CD4-positive, alpha-beta T cell (primary cell): ENCODE measurements at regions not wholly inside any gene's neighbourhood (a gene's known extent, or its start where the extent isn't known, plus 50 kb on each side); places are given as distances from the start of the nearest gene placed in this dataset.

ENCODE experiments used
- ATAC-seq: fragments of 200-7000 bp; cut with Tn5 transposase; one replicate; pipeline ENCODE4 v1.10.0; 2022; ENCODE audit warnings: mild to moderate bottlenecking; ENCODE audit not compliant: poor library complexity
- CTCF ChIA-PET: fragments of 350-600 bp; sonication (Branson Sonifier 250); formaldehyde crosslinking; loops from one replicate; lab custom pipeline; 2021; ENCODE audit warnings: antibody characterized with exemption, inconsistent platforms; lab: Charles Lee
- POLR2A ChIA-PET: fragments of 350-600 bp; sonication (Branson Sonifier 250); formaldehyde crosslinking; loops from one replicate; lab custom pipeline; 2021; ENCODE audit warnings: antibody characterized with exemption, inconsistent platforms; lab: Charles Lee
- DNase-seq, 14 experiments: peaks; one replicate each; pipeline ENCODE4 v3.0.0-alpha.2; 2013 to 2020; ENCODE audit warnings: mixed read lengths in 2 of 14
- H3K27ac ChIP-seq, 2 donors: one replicate each; pipeline versions ENCODE4 v1.5.1 to v1.7.0; 2013; ENCODE audit warnings: low read length in 2 of 2, low read depth in 1 of 2, mild to moderate bottlenecking in 1 of 2
- H3K27me3 ChIP-seq, 2 experiments: 1 replicate in 1 of 2; 2 replicates in 1 of 2; pipeline versions ENCODE4 v1.6.1 to v1.7.0; 2013; ENCODE audit warnings: low read length in 2 of 2, control low read depth in 1 of 2, mild to moderate bottlenecking in 1 of 2, moderate library complexity in 1 of 2; ENCODE audit not compliant: insufficient read depth in 2 of 2, control insufficient read depth in 1 of 2
- H3K36me3 ChIP-seq: one replicate; pipeline ENCODE4 v1.6.1; 2013; ENCODE audit warnings: low read length, control low read depth; ENCODE audit not compliant: insufficient read depth
- H3K4me1 ChIP-seq: one replicate; pipeline ENCODE4 v1.6.1; 2013; ENCODE audit warnings: low read length, control low read depth; ENCODE audit not compliant: insufficient read depth
- H3K4me3 ChIP-seq: one replicate; pipeline ENCODE4 v1.5.1; 2013; ENCODE audit warnings: mild to moderate bottlenecking, low read length, moderate library complexity
- H3K9me3 ChIP-seq, 2 experiments: 1 replicate in 1 of 2; 2 replicates in 1 of 2; pipeline versions ENCODE4 v1.6.1 to v1.7.0; 2013; ENCODE audit warnings: low read length in 2 of 2, mild to moderate bottlenecking in 2 of 2, control low read depth in 1 of 2, moderate library complexity in 1 of 2; ENCODE audit not compliant: control insufficient read depth in 1 of 2, insufficient read depth in 1 of 2
- H3K27ac Mint-ChIP-seq: one replicate; pipeline ENCODE4 v1.8.0; 2020; ENCODE audit warnings: mixed read lengths
- H3K27me3 Mint-ChIP-seq: one replicate; pipeline ENCODE4 v1.8.0; 2021; ENCODE audit warnings: mixed read lengths
- H3K36me3 Mint-ChIP-seq: one replicate; pipeline ENCODE4 v1.8.0; 2021; ENCODE audit warnings: low read depth, mixed read lengths
- H3K4me1 Mint-ChIP-seq: one replicate; pipeline ENCODE4 v1.8.0; 2021; ENCODE audit warnings: low read depth, mixed read lengths
- H3K4me3 Mint-ChIP-seq: one replicate; pipeline ENCODE4 v1.8.0; 2020; ENCODE audit warnings: mild to moderate bottlenecking, mixed read lengths
- H3K9me3 Mint-ChIP-seq: one replicate; pipeline ENCODE4 v1.8.0; 2020; ENCODE audit warnings: mixed read lengths
- intact Hi-C, 2 experiments: fragments of 100-400 bp; cut with DNase I in 1 of 2; cut with micrococcal nuclease in 1 of 2; formaldehyde crosslinking; loops; one replicate each; pipeline versions ENCODE4 v1.15.1 to v1.9.0; 2023 to 2025; cut with DNase I, micrococcal nuclease
- TF ChIP-seq, protein P1 (sequence below): fragments of 200-600 bp; IDR thresholded peaks from one replicate; pipeline ENCODE4 v1.8.0; 2022; ENCODE audit warnings: antibody characterized with exemption, mild to moderate bottlenecking

DNA sequence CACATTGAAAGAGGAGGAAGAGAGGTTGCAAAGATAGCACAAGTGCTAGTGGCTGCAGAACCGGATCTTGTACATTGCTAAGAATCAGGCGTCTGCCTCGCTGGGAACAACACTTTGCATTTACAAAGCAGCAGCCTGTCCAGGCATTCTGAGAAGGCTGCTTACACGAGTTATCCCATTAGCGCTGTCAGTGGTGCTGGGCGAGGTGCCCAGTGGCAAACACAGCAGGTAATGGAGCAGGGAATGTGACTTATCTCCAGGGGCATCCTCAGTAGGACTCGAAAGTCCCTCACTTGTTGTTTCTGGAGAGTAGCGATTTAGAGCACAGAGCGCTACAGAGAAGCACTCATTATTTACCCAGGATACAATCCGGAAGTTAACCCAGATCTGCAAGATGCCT is 209.6 kb downstream of the OLFM4 start:
- CTCF ChIA-PET: no interaction called here

GRCh38 chr13:53240401-53241025 is 211.9 kb downstream of the OLFM4 start:
- Mint-ChIP-seq H3K27me3 (no peaks in the 10 kb centered on the region), H3K27ac (no peak overlapping the region), H3K36me3 (no peaks in the 10 kb centered on the region), H3K4me1 (no peaks in the 10 kb centered on the region), H3K9me3 (no peaks in the 10 kb centered on the region), H3K4me3 (no peak overlapping the region)
- Histone ChIP-seq H3K27ac (no peak overlapping the region), H3K27me3 (no peaks in the 10 kb centered on the region), H3K36me3 (no peaks in the 10 kb centered on the region), H3K4me1 (no peaks in the 10 kb centered on the region), H3K9me3 (no peaks in the 10 kb centered on the region), H3K4me3 (no peak overlapping the region)
- intact Hi-C loops: no loop called here
- TF ChIP-seq, protein P1, sequence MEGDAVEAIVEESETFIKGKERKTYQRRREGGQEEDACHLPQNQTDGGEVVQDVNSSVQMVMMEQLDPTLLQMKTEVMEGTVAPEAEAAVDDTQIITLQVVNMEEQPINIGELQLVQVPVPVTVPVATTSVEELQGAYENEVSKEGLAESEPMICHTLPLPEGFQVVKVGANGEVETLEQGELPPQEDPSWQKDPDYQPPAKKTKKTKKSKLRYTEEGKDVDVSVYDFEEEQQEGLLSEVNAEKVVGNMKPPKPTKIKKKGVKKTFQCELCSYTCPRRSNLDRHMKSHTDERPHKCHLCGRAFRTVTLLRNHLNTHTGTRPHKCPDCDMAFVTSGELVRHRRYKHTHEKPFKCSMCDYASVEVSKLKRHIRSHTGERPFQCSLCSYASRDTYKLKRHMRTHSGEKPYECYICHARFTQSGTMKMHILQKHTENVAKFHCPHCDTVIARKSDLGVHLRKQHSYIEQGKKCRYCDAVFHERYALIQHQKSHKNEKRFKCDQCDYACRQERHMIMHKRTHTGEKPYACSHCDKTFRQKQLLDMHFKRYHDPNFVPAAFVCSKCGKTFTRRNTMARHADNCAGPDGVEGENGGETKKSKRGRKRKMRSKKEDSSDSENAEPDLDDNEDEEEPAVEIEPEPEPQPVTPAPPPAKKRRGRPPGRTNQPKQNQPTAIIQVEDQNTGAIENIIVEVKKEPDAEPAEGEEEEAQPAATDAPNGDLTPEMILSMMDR: no peak
- DNase-seq (no peak), ATAC-seq (no peak)
- POLR2A ChIA-PET: no interaction called here
- CTCF ChIA-PET: no interaction called here

More for the DNA sequence above, 209.6 kb downstream of the OLFM4 start:
- DNase-seq (no peak), ATAC-seq (no peak)
- TF ChIP-seq, protein P1: no peak
- no peaks in the 10 kb centered on the region for H3K4me1 ChIP-seq
- no peak overlapping the region for H3K27ac ChIP-seq
- H3K9me3 ChIP-seq: no peaks in the 10 kb centered on the region
- no peak overlapping the region for H3K4me3 Mint-ChIP-seq
- no peaks in the 10 kb centered on the region for H3K4me1 Mint-ChIP-seq
- H3K9me3 Mint-ChIP-seq: no peaks in the 10 kb centered on the region
- H3K36me3 Mint-ChIP-seq: no peaks in the 10 kb centered on the region
- no peaks in the 10 kb centered on the region for H3K27me3 ChIP-seq
- H3K27ac Mint-ChIP-seq: no peak overlapping the region
- POLR2A ChIA-PET: no interaction called here
- H3K4me3 ChIP-seq: no peak overlapping the region
- no peaks in the 10 kb centered on the region for H3K27me3 Mint-ChIP-seq
- intact Hi-C loops: no loop called here
- no peaks in the 10 kb centered on the region for H3K36me3 ChIP-seq

GRCh38 chr13:53241891-53242348 is 213.3 kb downstream of the OLFM4 start:
- ChIA-PET CTCF (no interaction called here), POLR2A (no interaction called here)
- Histone ChIP-seq H3K27me3 (no peaks in the 10 kb centered on the region), H3K4me3 (no peak overlapping the region), H3K9me3 (no peaks in the 10 kb centered on the region), H3K27ac (no peak overlapping the region), H3K36me3 (no peaks in the 10 kb centered on the region), H3K4me1 (no peaks in the 10 kb centered on the region)
- Mint-ChIP-seq H3K4me1 (no peaks in the 10 kb centered on the region), H3K36me3 (no peaks in the 10 kb centered on the region), H3K9me3 (no peaks in the 10 kb centered on the region), H3K27me3 (no peaks in the 10 kb centered on the region), H3K4me3 (no peak overlapping the region), H3K27ac (no peak overlapping the region)
- ATAC-seq: no peak
- intact Hi-C loops: no loop called here
- DNase-seq: no peak
- TF ChIP-seq, protein P1: no peak
